OCI-LY7 (cell line): ENCODE measurements at regions not wholly inside any gene's neighbourhood (a gene's known extent, or its start where the extent isn't known, plus 50 kb on each side); places are given as distances from the start of the nearest gene placed in this dataset.

ENCODE experiments used
- BruUV-seq: library from RNA; stranded (reverse); fragments of 400-500 nt; replicated peaks from 2 replicates; lab custom pipeline; 2021; lab: Mats Ljungman, UMichigan
- CTCF ChIA-PET: fragments of 300-600 bp; sonication (Branson Sonifier 250); formaldehyde crosslinking; loops from one replicate; lab custom pipeline; 2022; ENCODE audit warnings: antibody characterized with exemption; ENCODE audit not compliant: unreplicated experiment; lab: Charles Lee
- POLR2A ChIA-PET: fragments of 300-600 bp; sonication (Branson Sonifier 250); formaldehyde crosslinking; loops from one replicate; lab custom pipeline; 2022; ENCODE audit warnings: antibody characterized with exemption; lab: Charles Lee
- DNase-seq: peaks from one replicate; pipeline ENCODE4 v3.0.0-alpha.2; 2015; ENCODE audit warnings: low spot score
- H2AFZ ChIP-seq: fragments of 200-600 bp; sonication (generic), shearing (Covaris generic); 2 replicates; pipeline ENCODE4 v1.6.1; 2014; ENCODE audit warnings: mild to moderate bottlenecking, antibody characterized with exemption, low read length, moderate library complexity
- H3K27ac ChIP-seq: fragments of 200-600 bp; sonication (generic); 2 replicates; pipeline ENCODE4 v1.5.1; 2014; ENCODE audit warnings: mixed run types, low read depth, mild to moderate bottlenecking, moderate library complexity, low read length, inconsistent platforms; ENCODE audit not compliant: poor library complexity, severe bottlenecking
- H3K36me3 ChIP-seq: fragments of 200-600 bp; sonication (generic); 2 replicates; pipeline ENCODE4 v1.6.1; 2014; ENCODE audit warnings: mild to moderate bottlenecking, antibody characterized with exemption, low read length, moderate library complexity, mixed read lengths; ENCODE audit not compliant: insufficient read depth
- H3K4me1 ChIP-seq: fragments of 200-600 bp; sonication (generic); 2 replicates; pipeline ENCODE4 v1.5.1; 2014; ENCODE audit warnings: mild to moderate bottlenecking, low read length; ENCODE audit not compliant: insufficient read depth, poor library complexity, severe bottlenecking
- H3K4me2 ChIP-seq: fragments of 200-600 bp; sonication (generic); 2 replicates; pipeline ENCODE4 v1.6.1; 2014; ENCODE audit warnings: mild to moderate bottlenecking, low read length
- H3K4me3 ChIP-seq: fragments of 200-600 bp; sonication (generic); 2 replicates; pipeline ENCODE4 v1.5.1; 2014; ENCODE audit warnings: mild to moderate bottlenecking, low read depth, low read length; ENCODE audit not compliant: poor library complexity, severe bottlenecking
- H3K79me2 ChIP-seq: fragments of 200-600 bp; sonication (generic); 2 replicates; pipeline ENCODE4 v1.6.1; 2016; ENCODE audit warnings: low read depth, mild to moderate bottlenecking, low read length, moderate library complexity, mixed read lengths; ENCODE audit not compliant: insufficient read depth
- H3K9me2 ChIP-seq: fragments of 200-600 bp; sonication (generic); 2 replicates; pipeline ENCODE4 v1.6.1; 2016; ENCODE audit warnings: mild to moderate bottlenecking, low read length, mixed read lengths; ENCODE audit not compliant: insufficient read depth
- H3K9me3 ChIP-seq: fragments of 200-600 bp; sonication (generic); 2 replicates; pipeline ENCODE4 v1.6.1; 2014; ENCODE audit warnings: mild to moderate bottlenecking, mixed run types, low read length, mixed read lengths
- H4K20me1 ChIP-seq: fragments of 200-600 bp; sonication (generic); 2 replicates; pipeline ENCODE4 v1.6.1; 2014; ENCODE audit warnings: mild to moderate bottlenecking, antibody characterized with exemption, low read length, moderate library complexity, mixed read lengths; ENCODE audit not compliant: insufficient read depth
- EZH2phosphoT487 ChIP-seq: fragments of 200-600 bp; sonication (generic); IDR thresholded peaks from 2 replicates; pipeline ENCODE4 v1.6.1; 2018; ENCODE audit warnings: low read depth, borderline replicate concordance, mild to moderate bottlenecking, mixed run types, antibody characterized with exemption, low read length, moderate library complexity, mixed read lengths
- intact Hi-C: fragments of 100-400 bp; cut with micrococcal nuclease; formaldehyde crosslinking; loops from one replicate; pipeline ENCODE4 v1.10.0; 2022; ENCODE audit not compliant: unreplicated experiment
- TF ChIP-seq, protein P1 (sequence below): fragments of 200-600 bp; sonication (generic); conservative IDR thresholded peaks from 2 replicates; pipeline ENCODE4 v1.5.1; 2014; ENCODE audit warnings: mild to moderate bottlenecking, antibody characterized with exemption, low read length, moderate library complexity, mixed read lengths

- DNase-seq, result no peak
- intact Hi-C loops, result no loop called here
- ChIA-PET POLR2A (no interaction called here), CTCF (no interaction called here)
- H3K27ac ChIP-seq, result no peak overlapping the region
- H2AFZ ChIP-seq, result no peak overlapping the region
- no peaks in the 10 kb centered on the region for H3K9me2 ChIP-seq
- H3K79me2 ChIP-seq, result no peaks in the 10 kb centered on the region
- no peaks in the 10 kb centered on the region for H3K36me3 ChIP-seq
- H3K4me2 ChIP-seq, result no peak overlapping the region
- TF ChIP-seq, protein P1, sequence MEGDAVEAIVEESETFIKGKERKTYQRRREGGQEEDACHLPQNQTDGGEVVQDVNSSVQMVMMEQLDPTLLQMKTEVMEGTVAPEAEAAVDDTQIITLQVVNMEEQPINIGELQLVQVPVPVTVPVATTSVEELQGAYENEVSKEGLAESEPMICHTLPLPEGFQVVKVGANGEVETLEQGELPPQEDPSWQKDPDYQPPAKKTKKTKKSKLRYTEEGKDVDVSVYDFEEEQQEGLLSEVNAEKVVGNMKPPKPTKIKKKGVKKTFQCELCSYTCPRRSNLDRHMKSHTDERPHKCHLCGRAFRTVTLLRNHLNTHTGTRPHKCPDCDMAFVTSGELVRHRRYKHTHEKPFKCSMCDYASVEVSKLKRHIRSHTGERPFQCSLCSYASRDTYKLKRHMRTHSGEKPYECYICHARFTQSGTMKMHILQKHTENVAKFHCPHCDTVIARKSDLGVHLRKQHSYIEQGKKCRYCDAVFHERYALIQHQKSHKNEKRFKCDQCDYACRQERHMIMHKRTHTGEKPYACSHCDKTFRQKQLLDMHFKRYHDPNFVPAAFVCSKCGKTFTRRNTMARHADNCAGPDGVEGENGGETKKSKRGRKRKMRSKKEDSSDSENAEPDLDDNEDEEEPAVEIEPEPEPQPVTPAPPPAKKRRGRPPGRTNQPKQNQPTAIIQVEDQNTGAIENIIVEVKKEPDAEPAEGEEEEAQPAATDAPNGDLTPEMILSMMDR, result no peak
- TF ChIP-seq EZH2phosphoT487, result no peak
- no TSS peak for BruUV-seq
- H4K20me1 ChIP-seq, result no peaks in the 10 kb centered on the region
- no peak overlapping the region for H3K4me3 ChIP-seq
- H3K9me3 ChIP-seq, result no peaks in the 10 kb centered on the region
- H3K4me1 ChIP-seq, result no peaks in the 10 kb centered on the region
These were observed 76.6 kb upstream of the PPP1R26 start for GRCh38 chr9:135402739-135403695.

- Histone ChIP-seq H3K36me3 (no peaks in the 10 kb centered on the region), H3K79me2 (no peaks in the 10 kb centered on the region), H3K9me2 (no peaks in the 10 kb centered on the region), H2AFZ (no peak overlapping the region), H3K4me2 (no peak overlapping the region), H4K20me1 (no peaks in the 10 kb centered on the region), H3K9me3 (no peaks in the 10 kb centered on the region), H3K4me1 (no peaks in the 10 kb centered on the region), H3K4me3 (no peak overlapping the region), H3K27ac (no peak overlapping the region)
- intact Hi-C loops, result no loop called here
- CTCF ChIA-PET, result no interaction called here
- DNase-seq, result no peak
- no TSS peak for BruUV-seq
- TF ChIP-seq EZH2phosphoT487, result no peak
- TF ChIP-seq, protein P1, result no peak
- POLR2A ChIA-PET, result no interaction called here
These were observed 75.7 kb upstream of the PPP1R26 start for GRCh38 chr9:135403733-135404450.
